ENCODE measurements at regions not wholly inside any gene's neighbourhood (a gene's known extent, or its start where the extent isn't known, plus 50 kb on each side); places are given as distances from the start of the nearest gene placed in this dataset.

GRCh38 chr22:49328118-49328475, 499.6 kb downstream of the BRD1 start:
- Histone ChIP-seq H3K27me3 (ENCODE audit: low read length) (no peaks in the 10 kb centered on the region), H3K9me3 (ENCODE audit: insufficient read depth, low read length) (no peaks in the 10 kb centered on the region)
- TF ChIP-seq CTCF (IDR thresholded peaks at IDR 0.05; ENCODE audit: insufficient read depth, low read length, poor library complexity, severe bottlenecking) (no peak), EZH2phosphoT487 (conservative IDR thresholded peaks at IDR 0.05; ENCODE audit: low read length) (no peak)

GRCh38 chr22:49327411-49328117, 500.1 kb downstream of the BRD1 start:
- TF ChIP-seq CTCF (IDR thresholded peaks at IDR 0.05; ENCODE audit: insufficient read depth, low read length, poor library complexity, severe bottlenecking) (no peak), EZH2phosphoT487 (conservative IDR thresholded peaks at IDR 0.05; ENCODE audit: low read length) (no peak)
- Histone ChIP-seq H3K79me2 (ENCODE audit: insufficient read depth, low read length) (no peaks in the 10 kb centered on the region), H3K4me2 (ENCODE audit: low read depth, low read length, poor library complexity, severe bottlenecking) (no peak overlapping the region), H2AFZ (ENCODE audit: low read depth, low read length, severe bottlenecking) (no peak overlapping the region), H3K9me2 (replicated peaks; ENCODE audit: insufficient read depth, low read length) (no peaks in the 10 kb centered on the region), H3K9ac (ENCODE audit: low read length) (no peak overlapping the region), H4K20me1 (ENCODE audit: low read depth, low read length) (no peaks in the 10 kb centered on the region), H3K9me3 (ENCODE audit: insufficient read depth, low read length) (no peaks in the 10 kb centered on the region), H3K27ac (ENCODE audit: low read depth, low read length) (no peak overlapping the region), H3K4me3 (ENCODE audit: insufficient read depth, low read length, poor library complexity, severe bottlenecking) (no peak overlapping the region), H3K36me3 (ENCODE audit: low read length) (no peaks in the 10 kb centered on the region), H3F3A (ENCODE audit: insufficient read depth) (no peaks in the 10 kb centered on the region), H3K27me3 (ENCODE audit: low read length) (no peaks in the 10 kb centered on the region)

More at GRCh38 chr22:49328118-49328475, 499.6 kb downstream of the BRD1 start:
- no peaks in the 10 kb centered on the region for H3K9me2 ChIP-seq (replicated peaks; ENCODE audit: insufficient read depth, low read length)
- no peaks in the 10 kb centered on the region for H3K36me3 ChIP-seq (ENCODE audit: low read length)
- H2AFZ ChIP-seq (ENCODE audit: low read depth, low read length, severe bottlenecking) = no peak overlapping the region
- no peak overlapping the region for H3K4me3 ChIP-seq (ENCODE audit: insufficient read depth, low read length, poor library complexity, severe bottlenecking)
- no peak overlapping the region for H3K9ac ChIP-seq (ENCODE audit: low read length)
- H3F3A ChIP-seq (ENCODE audit: insufficient read depth) = no peaks in the 10 kb centered on the region
- H3K4me2 ChIP-seq (ENCODE audit: low read depth, low read length, poor library complexity, severe bottlenecking) = no peak overlapping the region
- H3K79me2 ChIP-seq (ENCODE audit: insufficient read depth, low read length) = no peaks in the 10 kb centered on the region
- no peak overlapping the region for H3K27ac ChIP-seq (ENCODE audit: low read depth, low read length)
- no peaks in the 10 kb centered on the region for H4K20me1 ChIP-seq (ENCODE audit: low read depth, low read length)

- no peak overlapping the region for H3K27ac ChIP-seq (ENCODE audit: low read depth, low read length)
- H3K79me2 ChIP-seq (ENCODE audit: insufficient read depth, low read length) = no peaks in the 10 kb centered on the region
- H3K4me3 ChIP-seq (ENCODE audit: insufficient read depth, low read length, poor library complexity, severe bottlenecking) = no peak overlapping the region
- TF ChIP-seq EZH2phosphoT487 (conservative IDR thresholded peaks at IDR 0.05; ENCODE audit: low read length) = no peak
- no peak for TF ChIP-seq CTCF (IDR thresholded peaks at IDR 0.05; ENCODE audit: insufficient read depth, low read length, poor library complexity, severe bottlenecking)
- H4K20me1 ChIP-seq (ENCODE audit: low read depth, low read length) = no peaks in the 10 kb centered on the region
- H3K4me2 ChIP-seq (ENCODE audit: low read depth, low read length, poor library complexity, severe bottlenecking) = no peak overlapping the region
- no peaks in the 10 kb centered on the region for H3K27me3 ChIP-seq (ENCODE audit: low read length)
- H3K9me3 ChIP-seq (ENCODE audit: insufficient read depth, low read length) = no peaks in the 10 kb centered on the region
- H3K9ac ChIP-seq (ENCODE audit: low read length) = no peak overlapping the region
- H3F3A ChIP-seq (ENCODE audit: insufficient read depth) = no peaks in the 10 kb centered on the region
- no peaks in the 10 kb centered on the region for H3K36me3 ChIP-seq (ENCODE audit: low read length)
- no peaks in the 10 kb centered on the region for H3K9me2 ChIP-seq (replicated peaks; ENCODE audit: insufficient read depth, low read length)
- no peak overlapping the region for H2AFZ ChIP-seq (ENCODE audit: low read depth, low read length, severe bottlenecking)
These were observed 501.1 kb downstream of the BRD1 start for GRCh38 chr22:49326558-49326957.
